GM23248 (cell line): ENCODE measurements at regions not wholly inside any gene's neighbourhood (a gene's known extent, or its start where the extent isn't known, plus 50 kb on each side); places are given as distances from the start of the nearest gene placed in this dataset.

Source experiments
- DNase-seq: peaks from one replicate; pipeline ENCODE4 v3.0.0-alpha.2; 2015
- H2AFZ ChIP-seq: fragments of 200-600 bp; sonication (generic); 2 replicates; pipeline ENCODE4 v1.6.1; 2016; ENCODE audit warnings: antibody characterized with exemption
- H3F3A ChIP-seq: fragments of 200-600 bp; sonication (generic); 2 replicates; pipeline ENCODE4 v1.6.1; 2016; ENCODE audit warnings: mild to moderate bottlenecking, antibody characterized with exemption, mixed run types; ENCODE audit not compliant: insufficient read depth
- H3K27ac ChIP-seq: fragments of 200-600 bp; sonication (generic); 2 replicates; pipeline ENCODE4 v1.5.1; 2016; ENCODE audit warnings: mild to moderate bottlenecking
- H3K27me3 ChIP-seq: fragments of 200-600 bp; sonication (generic); replicated peaks from 2 replicates; pipeline ENCODE4 v1.6.1; 2016; ENCODE audit warnings: mild to moderate bottlenecking; ENCODE audit not compliant: insufficient read depth
- H3K36me3 ChIP-seq: fragments of 200-600 bp; sonication (generic); 2 replicates; pipeline ENCODE4 v1.6.1; 2016; ENCODE audit warnings: low read depth, mild to moderate bottlenecking
- H3K4me1 ChIP-seq: fragments of 200-600 bp; sonication (generic); 2 replicates; pipeline ENCODE4 v1.6.1; 2016; ENCODE audit warnings: mild to moderate bottlenecking; ENCODE audit not compliant: insufficient read depth
- H3K4me2 ChIP-seq: fragments of 200-600 bp; sonication (generic); one replicate; pipeline ENCODE4 v1.6.1; 2016; ENCODE audit warnings: mild to moderate bottlenecking; ENCODE audit not compliant: unreplicated experiment
- H3K4me3 ChIP-seq: fragments of 200-600 bp; sonication (generic); 2 replicates; pipeline ENCODE4 v1.5.1; 2016; ENCODE audit warnings: mild to moderate bottlenecking
- H3K79me2 ChIP-seq: fragments of 200-600 bp; sonication (generic); 2 replicates; pipeline ENCODE4 v1.6.1; 2016; ENCODE audit warnings: mild to moderate bottlenecking; ENCODE audit not compliant: insufficient read depth
- H3K9ac ChIP-seq: fragments of 200-600 bp; sonication (generic); 2 replicates; pipeline ENCODE4 v1.6.1; 2016; ENCODE audit warnings: mild to moderate bottlenecking
- H3K9me2 ChIP-seq: fragments of 200-600 bp; sonication (generic); 2 replicates; pipeline ENCODE4 v1.6.1; 2016; ENCODE audit warnings: mixed run types, mild to moderate bottlenecking, moderate library complexity; ENCODE audit not compliant: insufficient read depth
- H3K9me3 ChIP-seq: fragments of 200-600 bp; sonication (generic); one replicate; pipeline ENCODE4 v1.6.1; 2017; ENCODE audit warnings: low read depth
- H4K20me1 ChIP-seq: fragments of 200-600 bp; sonication (generic); 2 replicates; pipeline ENCODE4 v1.6.0; 2016; ENCODE audit not compliant: insufficient read depth
- EZH2 ChIP-seq: fragments of 200-600 bp; sonication (generic); IDR thresholded peaks from 2 replicates; pipeline ENCODE4 v1.6.1; 2018; ENCODE audit warnings: antibody characterized with exemption, mild to moderate bottlenecking; ENCODE audit not compliant: insufficient read depth, poor library complexity, severe bottlenecking
- EZH2phosphoT487 ChIP-seq: fragments of 200-600 bp; sonication (generic); IDR thresholded peaks from 2 replicates; pipeline ENCODE4 v1.6.1; 2018; ENCODE audit warnings: antibody characterized with exemption, moderate library complexity, mild to moderate bottlenecking, low read depth; ENCODE audit not compliant: insufficient read depth
- WGBS, 2 experiments: methylation state at CpG; one replicate each; pipeline ENCODE4 v1.1.6; 2015 to 2017; ENCODE audit warnings: low lambda C conversion rate in 2 of 2, low coverage in 1 of 2; ENCODE audit errors: missing lambda C conversion rate in 2 of 2; 5-methylcytosine and 5-hydroxymethylcytosine counted together
- in situ Hi-C: fragments of 300-500 bp; cut with MboI; formaldehyde crosslinking; loops from 2 replicates; pipeline ENCODE4 v1.15.0; 2020

- WGBS, 2 experiments, result 92 to 98% methylated on average over 6 of the region's 6 CpGs
- Histone ChIP-seq H3F3A (no peaks in the 10 kb centered on the region), H3K9me3 (no peaks in the 10 kb centered on the region), H4K20me1 (no peaks in the 10 kb centered on the region), H3K4me1 (no peaks in the 10 kb centered on the region), H3K4me3 (no peak overlapping the region), H3K36me3 (no peaks in the 10 kb centered on the region), H3K79me2 (no peaks in the 10 kb centered on the region), H3K27me3 (no peaks in the 10 kb centered on the region), H3K9me2 (no peaks in the 10 kb centered on the region), H3K4me2 (no peak overlapping the region), H3K9ac (no peak overlapping the region), H3K27ac (no peak overlapping the region), H2AFZ (no peak overlapping the region)
- TF ChIP-seq EZH2phosphoT487, result no peak
- TF ChIP-seq EZH2, result no peak
- in situ Hi-C loops, result no loop called here
- DNase-seq, result no peak
Measured at GRCh38 chr5:169448826-169449225, 134.7 kb upstream of the SPDL1 start.

- Histone ChIP-seq H3K4me1 (peaks cover 14% of the 10 kb centered on the region), H3K27ac (no peak overlapping the region), H3K9ac (no peak overlapping the region), H3K4me2 (no peak overlapping the region), H3K27me3 (no peaks in the 10 kb centered on the region), H3K79me2 (no peaks in the 10 kb centered on the region), H3K36me3 (no peaks in the 10 kb centered on the region), H3K4me3 (no peak overlapping the region), H4K20me1 (no peaks in the 10 kb centered on the region), H2AFZ (no peak overlapping the region), H3K9me3 (no peaks in the 10 kb centered on the region), H3K9me2 (no peaks in the 10 kb centered on the region), H3F3A (no peaks in the 10 kb centered on the region)
- in situ Hi-C loops, result no loop called here
- TF ChIP-seq EZH2, result no peak
- no peak for TF ChIP-seq EZH2phosphoT487
- DNase-seq, result peak; percentile 25
- 58 to 66% methylated on average over 2 of the region's 2 CpGs for WGBS, 2 experiments
Measured at GRCh38 chr5:169445191-169445590, 138.4 kb upstream of the SPDL1 start.

GRCh38 chr5:169442913-169443784 lies 140.4 kb upstream of the SPDL1 start:
- Histone ChIP-seq H2AFZ (no peak overlapping the region), H4K20me1 (no peaks in the 10 kb centered on the region), H3K4me2 (no peak overlapping the region), H3K79me2 (no peaks in the 10 kb centered on the region), H3K36me3 (no peaks in the 10 kb centered on the region), H3K4me1 (peaks cover 14% of the 10 kb centered on the region), H3K27ac (no peak overlapping the region), H3K9me2 (no peaks in the 10 kb centered on the region), H3K9me3 (no peaks in the 10 kb centered on the region), H3K27me3 (no peaks in the 10 kb centered on the region), H3K4me3 (no peak overlapping the region), H3K9ac (no peak overlapping the region), H3F3A (no peaks in the 10 kb centered on the region)
- 35 to 42% methylated on average over 9 of the region's 9 CpGs for WGBS, 2 experiments
- TF ChIP-seq EZH2phosphoT487 (no peak), EZH2 (no peak)
- DNase-seq, result no peak
- in situ Hi-C loops, result no loop called here

- Histone ChIP-seq H3K79me2 (no peaks in the 10 kb centered on the region), H4K20me1 (no peaks in the 10 kb centered on the region), H2AFZ (no peak overlapping the region), H3F3A (0 out of 2 replicates have a peak, but pooled peaks cover 3% of the 10 kb centered on the region), H3K9me2 (no peaks in the 10 kb centered on the region), H3K9me3 (no peaks in the 10 kb centered on the region), H3K36me3 (no peaks in the 10 kb centered on the region), H3K4me3 (no peak overlapping the region), H3K4me2 (no peak overlapping the region), H3K4me1 (peaks cover 14% of the 10 kb centered on the region), H3K27ac (no peak overlapping the region), H3K9ac (no peak overlapping the region), H3K27me3 (no peaks in the 10 kb centered on the region)
- DNase-seq, result peak; percentile 32
- in situ Hi-C loops, result no loop called here
- 35 to 37% methylated on average over 2 of the region's 2 CpGs for WGBS, 2 experiments
- TF ChIP-seq EZH2phosphoT487 (no peak), EZH2 (no peak)
Measured at GRCh38 chr5:169442403-169442874, 141.1 kb upstream of the SPDL1 start.
